ENCODE measurements at regions not wholly inside any gene's neighbourhood (a gene's known extent, or its start where the extent isn't known, plus 50 kb on each side); places are given as distances from the start of the nearest gene placed in this dataset.

- Histone ChIP-seq H3K27ac (no peak overlapping the region), H3K9me3 (no peaks in the 10 kb centered on the region), H3K36me3 (no peaks in the 10 kb centered on the region), H3K4me3 (no peak overlapping the region), H3K4me1 (no peaks in the 10 kb centered on the region), H3K27me3 (no peaks in the 10 kb centered on the region)
- intact Hi-C loops (cut with DNase I; ENCODE audit: low total_unique reads) = no loop called here
- TF ChIP-seq POLR2A (IDR thresholded peaks at IDR 0.05) (no peak), POLR2AphosphoS5 (IDR thresholded peaks at IDR 0.05) (no peak), CTCF (IDR thresholded peaks at IDR 0.05) (no peak)
- no peak for DNase-seq (ENCODE audit: low spot score in 2 of 2)
Observed at GRCh38 chr22:22392131-22392530, 116.4 kb downstream of the ZNF280B start.

GRCh38 chr22:22394591-22394990 is 114.0 kb downstream of the ZNF280B start:
- Histone ChIP-seq H3K4me3 (no peak overlapping the region), H3K9me3 (no peaks in the 10 kb centered on the region), H3K27me3 (no peaks in the 10 kb centered on the region), H3K27ac (peak overlapping the region; percentile 55 to 89), H3K4me1 (no peaks in the 10 kb centered on the region), H3K36me3 (no peaks in the 10 kb centered on the region)
- intact Hi-C loops (cut with DNase I; ENCODE audit: low total_unique reads) = no loop called here
- TF ChIP-seq CTCF (IDR thresholded peaks at IDR 0.05) (no peak), POLR2AphosphoS5 (IDR thresholded peaks at IDR 0.05) (no peak), POLR2A (IDR thresholded peaks at IDR 0.05) (no peak)
- no peak for DNase-seq (ENCODE audit: low spot score in 2 of 2)

GRCh38 chr22:22395245-22395644 is 113.3 kb downstream of the ZNF280B start:
- intact Hi-C loops (cut with DNase I; ENCODE audit: low total_unique reads) = no loop called here

GRCh38 chr22:22396741-22397291 is 111.7 kb downstream of the ZNF280B start:
- H3K36me3 ChIP-seq = no peaks in the 10 kb centered on the region
- H3K4me3 ChIP-seq = no peak overlapping the region
- H3K27ac ChIP-seq = peak overlapping the region; percentile 89 to 94
- H3K27me3 ChIP-seq = no peaks in the 10 kb centered on the region
- H3K4me1 ChIP-seq = no peaks in the 10 kb centered on the region
- intact Hi-C loops (cut with DNase I; ENCODE audit: low total_unique reads) = no loop called here
- H3K9me3 ChIP-seq = no peaks in the 10 kb centered on the region
- DNase-seq (ENCODE audit: low spot score in 2 of 2) = no peak
- TF ChIP-seq POLR2A (IDR thresholded peaks at IDR 0.05) (no peak), CTCF (IDR thresholded peaks at IDR 0.05) (no peak), POLR2AphosphoS5 (IDR thresholded peaks at IDR 0.05) (no peak)

More at GRCh38 chr22:22395245-22395644, 113.3 kb downstream of the ZNF280B start:
- peak in 1 of 2 donors; percentile 39 for DNase-seq (ENCODE audit: low spot score in 2 of 2)
- no peak overlapping the region for H3K4me3 ChIP-seq
- H3K4me1 ChIP-seq = no peaks in the 10 kb centered on the region
- no peaks in the 10 kb centered on the region for H3K27me3 ChIP-seq
- H3K9me3 ChIP-seq = no peaks in the 10 kb centered on the region
- TF ChIP-seq POLR2AphosphoS5 (IDR thresholded peaks at IDR 0.05) (no peak), POLR2A (IDR thresholded peaks at IDR 0.05) (no peak), CTCF (IDR thresholded peaks at IDR 0.05) (no peak)
- H3K36me3 ChIP-seq = no peaks in the 10 kb centered on the region
- peak overlapping the region; percentile 55 to 89 for H3K27ac ChIP-seq

GRCh38 chr22:22397292-22397870 is 111.2 kb downstream of the ZNF280B start:
- H3K9me3 ChIP-seq = no peaks in the 10 kb centered on the region
- no peaks in the 10 kb centered on the region for H3K4me1 ChIP-seq
- H3K27me3 ChIP-seq = no peaks in the 10 kb centered on the region
- peak overlapping the region; percentile 89 to 94 for H3K27ac ChIP-seq
- intact Hi-C loops (cut with DNase I; ENCODE audit: low total_unique reads) = no loop called here
- no peaks in the 10 kb centered on the region for H3K36me3 ChIP-seq
- H3K4me3 ChIP-seq = no peak overlapping the region
- no peak for TF ChIP-seq POLR2A (IDR thresholded peaks at IDR 0.05)
- peak in 1 of 3 donors; percentile 28 for TF ChIP-seq POLR2AphosphoS5 (IDR thresholded peaks at IDR 0.05)
- DNase-seq (ENCODE audit: low spot score in 2 of 2) = peak; percentile 69 to 72

Measured in breast epithelium (tissue), 4 donors.